Activated naive CD4-positive, alpha-beta T cell treated with anti-CD3 and anti-CD28 coated beads, Interleukin-2, amount 50 U/mL, for 24 hours (primary cell): ENCODE measurements at regions not wholly inside any gene's neighbourhood (a gene's known extent, or its start where the extent isn't known, plus 50 kb on each side); places are given as distances from the start of the nearest gene placed in this dataset.
A peak's percentile ranks its signal among the peaks of the same experiment; 100 is the strongest.

Source experiments
- H3K27ac Mint-ChIP-seq: one replicate; pipeline ENCODE4 v1.8.0; 2021; ENCODE audit warnings: mild to moderate bottlenecking, mixed read lengths
- H3K27me3 Mint-ChIP-seq: one replicate; pipeline ENCODE4 v1.8.0; 2021; ENCODE audit warnings: mixed read lengths
- H3K36me3 Mint-ChIP-seq: one replicate; pipeline ENCODE4 v1.8.0; 2021; ENCODE audit warnings: mixed read lengths
- H3K4me1 Mint-ChIP-seq: one replicate; pipeline ENCODE4 v1.8.0; 2021; ENCODE audit warnings: mixed read lengths
- H3K4me3 Mint-ChIP-seq: one replicate; pipeline ENCODE4 v1.8.0; 2021; ENCODE audit warnings: mild to moderate bottlenecking, mixed read lengths
- H3K9me3 Mint-ChIP-seq: one replicate; pipeline ENCODE4 v1.8.0; 2021; ENCODE audit warnings: mixed read lengths

- Mint-ChIP-seq H3K4me3 (peak overlapping the region; percentile 32), H3K4me1 (peaks cover 5% of the 10 kb centered on the region), H3K27me3 (peaks cover 15% of the 10 kb centered on the region), H3K27ac (no peak overlapping the region), H3K9me3 (no peaks in the 10 kb centered on the region), H3K36me3 (no peaks in the 10 kb centered on the region)
Observed at GRCh38 chr5:54894957-54895815, 90.2 kb downstream of the ESM1 start.

GRCh38 chr5:54889826-54890225, 95.6 kb downstream of the ESM1 start:
- H3K27ac Mint-ChIP-seq = no peak overlapping the region
- peaks cover 23% of the 10 kb centered on the region for H3K27me3 Mint-ChIP-seq

GRCh38 chr5:54887663-54888062, 97.7 kb downstream of the ESM1 start:
- H3K27me3 Mint-ChIP-seq = peaks cover 36% of the 10 kb centered on the region

More at GRCh38 chr5:54889826-54890225, 95.6 kb downstream of the ESM1 start:
- Mint-ChIP-seq H3K4me3 (no peak overlapping the region), H3K4me1 (no peaks in the 10 kb centered on the region), H3K36me3 (no peaks in the 10 kb centered on the region), H3K9me3 (no peaks in the 10 kb centered on the region)

GRCh38 chr5:54886866-54887265, 98.5 kb downstream of the ESM1 start:
- H3K9me3 Mint-ChIP-seq = no peaks in the 10 kb centered on the region

More at GRCh38 chr5:54887663-54888062, 97.7 kb downstream of the ESM1 start:
- Mint-ChIP-seq H3K4me1 (peaks cover 7% of the 10 kb centered on the region), H3K27ac (no peak overlapping the region), H3K4me3 (no peak overlapping the region), H3K9me3 (no peaks in the 10 kb centered on the region), H3K36me3 (peaks cover 1% of the 10 kb centered on the region)

GRCh38 chr5:54885636-54886035, 99.8 kb downstream of the ESM1 start:
- peaks cover 45% of the 10 kb centered on the region for H3K27me3 Mint-ChIP-seq

More at GRCh38 chr5:54886866-54887265, 98.5 kb downstream of the ESM1 start:
- Mint-ChIP-seq H3K27me3 (peaks cover 41% of the 10 kb centered on the region), H3K36me3 (peaks cover 1% of the 10 kb centered on the region), H3K27ac (no peak overlapping the region), H3K4me1 (peaks cover 7% of the 10 kb centered on the region), H3K4me3 (no peak overlapping the region)

GRCh38 chr5:54884195-54884536, 101.2 kb downstream of the ESM1 start:
- Mint-ChIP-seq H3K4me1 (peaks cover 7% of the 10 kb centered on the region), H3K27ac (no peak overlapping the region), H3K36me3 (peaks cover 4% of the 10 kb centered on the region), H3K9me3 (no peaks in the 10 kb centered on the region), H3K4me3 (peak overlapping the region; percentile 54), H3K27me3 (peaks cover 42% of the 10 kb centered on the region)

More at GRCh38 chr5:54885636-54886035, 99.8 kb downstream of the ESM1 start:
- H3K9me3 Mint-ChIP-seq = no peaks in the 10 kb centered on the region
- no peak overlapping the region for H3K4me3 Mint-ChIP-seq
- H3K27ac Mint-ChIP-seq = no peak overlapping the region
- H3K36me3 Mint-ChIP-seq = peaks cover 4% of the 10 kb centered on the region
- peaks cover 7% of the 10 kb centered on the region for H3K4me1 Mint-ChIP-seq

- no peaks in the 10 kb centered on the region for H3K9me3 Mint-ChIP-seq
- H3K27ac Mint-ChIP-seq = no peak overlapping the region
- H3K36me3 Mint-ChIP-seq = peaks cover 4% of the 10 kb centered on the region
- peak overlapping the region; percentile 87 for H3K4me3 Mint-ChIP-seq
- peaks cover 7% of the 10 kb centered on the region for H3K4me1 Mint-ChIP-seq
- H3K27me3 Mint-ChIP-seq = peaks cover 42% of the 10 kb centered on the region
Observed at GRCh38 chr5:54883374-54884194, 101.8 kb downstream of the ESM1 start.

- peaks cover 4% of the 10 kb centered on the region for H3K36me3 Mint-ChIP-seq
- H3K4me1 Mint-ChIP-seq = peaks cover 7% of the 10 kb centered on the region
- H3K27me3 Mint-ChIP-seq = peaks cover 42% of the 10 kb centered on the region
- peak overlapping the region; percentile 87 for H3K4me3 Mint-ChIP-seq
- no peak overlapping the region for H3K27ac Mint-ChIP-seq
- no peaks in the 10 kb centered on the region for H3K9me3 Mint-ChIP-seq
Observed at GRCh38 chr5:54882841-54883240, 102.6 kb downstream of the ESM1 start.

GRCh38 chr5:54882101-54882500, 103.3 kb downstream of the ESM1 start:
- H3K4me3 Mint-ChIP-seq = no peak overlapping the region

GRCh38 chr5:54881286-54882005, 103.9 kb downstream of the ESM1 start:
- Mint-ChIP-seq H3K9me3 (no peaks in the 10 kb centered on the region), H3K4me3 (no peak overlapping the region), H3K4me1 (peaks cover 7% of the 10 kb centered on the region), H3K27me3 (peaks cover 43% of the 10 kb centered on the region), H3K36me3 (peaks cover 4% of the 10 kb centered on the region), H3K27ac (no peak overlapping the region)

More at GRCh38 chr5:54882101-54882500, 103.3 kb downstream of the ESM1 start:
- Mint-ChIP-seq H3K27me3 (peaks cover 43% of the 10 kb centered on the region), H3K4me1 (peaks cover 7% of the 10 kb centered on the region), H3K27ac (no peak overlapping the region), H3K36me3 (peaks cover 4% of the 10 kb centered on the region), H3K9me3 (no peaks in the 10 kb centered on the region)

- H3K4me1 Mint-ChIP-seq = no peaks in the 10 kb centered on the region
- peak overlapping the region; percentile 57 for H3K27ac Mint-ChIP-seq
- H3K36me3 Mint-ChIP-seq = peaks cover 3% of the 10 kb centered on the region
- H3K27me3 Mint-ChIP-seq = peaks cover 15% of the 10 kb centered on the region
- no peaks in the 10 kb centered on the region for H3K9me3 Mint-ChIP-seq
- H3K4me3 Mint-ChIP-seq = no peak overlapping the region
Observed at GRCh38 chr5:54876976-54877375, 108.4 kb downstream of the ESM1 start.

- Mint-ChIP-seq H3K4me1 (no peaks in the 10 kb centered on the region), H3K9me3 (no peaks in the 10 kb centered on the region), H3K4me3 (no peak overlapping the region), H3K27me3 (peaks cover 11% of the 10 kb centered on the region), H3K36me3 (peaks cover 3% of the 10 kb centered on the region), H3K27ac (no peak overlapping the region)
Observed at GRCh38 chr5:54876556-54876955, 108.8 kb downstream of the ESM1 start.

GRCh38 chr5:54874337-54875021, 110.9 kb downstream of the ESM1 start:
- no peak overlapping the region for H3K4me3 Mint-ChIP-seq
- H3K27me3 Mint-ChIP-seq = peaks cover 8% of the 10 kb centered on the region
- H3K4me1 Mint-ChIP-seq = peaks cover 6% of the 10 kb centered on the region
- no peaks in the 10 kb centered on the region for H3K9me3 Mint-ChIP-seq
- no peak overlapping the region for H3K27ac Mint-ChIP-seq
- no peaks in the 10 kb centered on the region for H3K36me3 Mint-ChIP-seq

- peaks cover 14% of the 10 kb centered on the region for H3K4me1 Mint-ChIP-seq
- H3K27me3 Mint-ChIP-seq = peaks cover 8% of the 10 kb centered on the region
- H3K27ac Mint-ChIP-seq = no peak overlapping the region
- no peaks in the 10 kb centered on the region for H3K36me3 Mint-ChIP-seq
- H3K4me3 Mint-ChIP-seq = no peak overlapping the region
- no peaks in the 10 kb centered on the region for H3K9me3 Mint-ChIP-seq
Observed at GRCh38 chr5:54873691-54874090, 111.7 kb downstream of the ESM1 start.

- Mint-ChIP-seq H3K36me3 (no peaks in the 10 kb centered on the region), H3K4me3 (no peak overlapping the region), H3K4me1 (peaks cover 22% of the 10 kb centered on the region), H3K27ac (no peak overlapping the region), H3K9me3 (no peaks in the 10 kb centered on the region), H3K27me3 (peaks cover 8% of the 10 kb centered on the region)
Observed at GRCh38 chr5:54872810-54873209, 112.6 kb downstream of the ESM1 start.
